Neuronal stem cell (in vitro differentiated cells): ENCODE measurements at regions not wholly inside any gene's neighbourhood (a gene's known extent, or its start where the extent isn't known, plus 50 kb on each side); places are given as distances from the start of the nearest gene placed in this dataset.

Experiments
- DNase-seq: peaks from one replicate; pipeline ENCODE4 v3.0.0-alpha.2; 2013; ENCODE audit warnings: low spot score
- H2AFZ ChIP-seq: one replicate; pipeline ENCODE4 v1.6.1; 2013; ENCODE audit warnings: mild to moderate bottlenecking, low read length, inconsistent platforms
- H2AK5ac ChIP-seq: 2 replicates; pipeline ENCODE4 v1.6.1; 2013; ENCODE audit warnings: low read depth, mild to moderate bottlenecking, inconsistent platforms, low read length, moderate library complexity, mixed read lengths
- H2BK120ac ChIP-seq: 2 replicates; pipeline ENCODE4 v1.6.1; 2013; ENCODE audit warnings: low read depth, mild to moderate bottlenecking, inconsistent platforms, low read length, moderate library complexity, mixed read lengths
- H2BK12ac ChIP-seq: one replicate; pipeline ENCODE4 v1.6.1; 2013; ENCODE audit warnings: low read length, inconsistent platforms
- H2BK15ac ChIP-seq: 2 replicates; pipeline ENCODE4 v1.6.1; 2013; ENCODE audit warnings: mild to moderate bottlenecking, low read length, inconsistent platforms, mixed read lengths
- H2BK5ac ChIP-seq: one replicate; pipeline ENCODE4 v1.6.1; 2013; ENCODE audit warnings: inconsistent platforms, mild to moderate bottlenecking, low read length, moderate library complexity
- H3K14ac ChIP-seq: one replicate; pipeline ENCODE4 v1.6.1; 2013; ENCODE audit warnings: low read length, inconsistent platforms
- H3K18ac ChIP-seq: 2 replicates; pipeline ENCODE4 v1.6.1; 2013; ENCODE audit warnings: low read length, inconsistent platforms
- H3K23ac ChIP-seq: 2 replicates; pipeline ENCODE4 v1.6.1; 2013; ENCODE audit warnings: low read depth, mild to moderate bottlenecking, mixed read lengths, low read length, inconsistent platforms; ENCODE audit not compliant: poor library complexity
- H3K27ac ChIP-seq: replicated peaks from 3 replicates; pipeline ENCODE4 v1.5.1; 2013; ENCODE audit warnings: low read length, inconsistent platforms
- H3K27me3 ChIP-seq, 3 experiments: 2 replicates each; pipeline ENCODE4 v1.6.1; 2013; ENCODE audit warnings: low read length in 3 of 3, mild to moderate bottlenecking in 2 of 3, inconsistent platforms in 1 of 3, low read depth in 1 of 3, mixed read lengths in 1 of 3, moderate library complexity in 1 of 3; ENCODE audit not compliant: control insufficient read depth in 3 of 3, insufficient read depth in 3 of 3
- H3K36me3 ChIP-seq, 2 donors: replicated peaks in 1 of 2; 2 replicates each; pipeline ENCODE4 v1.6.1; 2013; ENCODE audit warnings: low read length in 2 of 2; ENCODE audit not compliant: control insufficient read depth in 2 of 2, insufficient read depth in 2 of 2
- H3K4ac ChIP-seq: 2 replicates; pipeline ENCODE4 v1.6.1; 2013; ENCODE audit warnings: inconsistent platforms, mild to moderate bottlenecking, low read length, moderate library complexity
- H3K4me1 ChIP-seq, 2 donors: 1 replicate in 1 of 2; 2 replicates in 1 of 2; pipeline ENCODE4 v1.6.1; 2013; ENCODE audit warnings: low read length in 2 of 2, low read depth in 1 of 2; ENCODE audit not compliant: control insufficient read depth in 2 of 2, insufficient read depth in 1 of 2
- H3K4me2 ChIP-seq: one replicate; pipeline ENCODE4 v1.6.1; 2013; ENCODE audit warnings: mild to moderate bottlenecking, low read length, inconsistent platforms; ENCODE audit not compliant: insufficient read depth, poor library complexity, severe bottlenecking
- H3K4me3 ChIP-seq, 2 donors: 2 replicates each; pipeline ENCODE4 v1.5.1; 2013; ENCODE audit warnings: low read length in 2 of 2, mild to moderate bottlenecking in 2 of 2, inconsistent platforms in 1 of 2, moderate library complexity in 1 of 2
- H3K79me1 ChIP-seq: one replicate; pipeline ENCODE4 v1.6.1; 2013; ENCODE audit warnings: low read depth, mild to moderate bottlenecking, inconsistent platforms, low read length, moderate library complexity
- H3K9ac ChIP-seq: one replicate; pipeline ENCODE4 v1.6.1; 2013; ENCODE audit warnings: mild to moderate bottlenecking, low read depth, low read length, inconsistent platforms; ENCODE audit not compliant: poor library complexity
- H3K9me3 ChIP-seq, 2 donors: replicated peaks in 1 of 2; 2 replicates each; pipeline versions ENCODE3 to v1.6.1; 2013; ENCODE audit warnings: low read length in 2 of 2, mild to moderate bottlenecking in 2 of 2, inconsistent platforms in 1 of 2, low read depth in 1 of 2, mixed read lengths in 1 of 2, moderate library complexity in 1 of 2; ENCODE audit not compliant: control insufficient read depth in 2 of 2, insufficient read depth in 1 of 2
- H4K8ac ChIP-seq: one replicate; pipeline ENCODE4 v1.6.1; 2013; ENCODE audit warnings: low read depth, mild to moderate bottlenecking, inconsistent platforms, low read length, moderate library complexity
- H4K91ac ChIP-seq: one replicate; pipeline ENCODE4 v1.6.1; 2013; ENCODE audit warnings: low read length, low read depth, mild to moderate bottlenecking, inconsistent platforms; ENCODE audit not compliant: poor library complexity
- WGBS, 2 donors: extraction: QIAGEN DNeasy Blood & Tissue Kit; methylation state at CpG; one replicate each; pipeline ENCODE4 v1.1.7; 2013; ENCODE audit warnings: missing lambda C conversion rate in 2 of 2, mixed read lengths in 1 of 2; ENCODE audit not compliant: insufficient read length in 2 of 2, insufficient replicate concordance in 1 of 2; ENCODE audit errors: extremely low coverage in 2 of 2; 5-methylcytosine and 5-hydroxymethylcytosine counted together

DNA sequence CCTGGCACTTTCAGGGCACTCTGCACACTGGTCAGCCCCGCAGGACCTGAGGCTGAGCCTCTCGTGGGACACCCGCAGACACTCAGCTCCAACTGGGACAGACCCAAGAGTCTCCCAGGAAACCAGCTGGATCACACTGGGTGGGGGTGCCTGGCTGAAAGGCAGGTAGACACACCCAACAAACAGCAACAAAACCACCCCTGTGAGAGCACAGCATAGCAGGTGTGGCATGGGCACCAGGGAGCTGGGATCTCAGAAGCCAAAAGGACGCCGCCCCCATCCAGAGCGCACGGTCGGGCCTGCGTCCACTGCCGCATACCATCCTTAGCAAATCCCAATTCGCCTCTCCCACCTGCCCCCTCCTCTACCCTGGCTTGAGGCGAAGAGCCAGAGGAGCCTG is 154.2 kb upstream of the LINGO1 start:
- Histone ChIP-seq H3K23ac (no peak overlapping the region), H3K9ac (no peak overlapping the region), H4K91ac (no peak overlapping the region), H2BK120ac (no peak overlapping the region), H3K4me3 (no peak overlapping the region), H3K4me2 (no peak overlapping the region), H2BK15ac (no peak overlapping the region), H3K79me1 (peaks cover 2% of the 10 kb centered on the region), H3K18ac (peak overlapping the region; percentile 35), H3K4ac (no peak overlapping the region), H3K9me3 (no peaks in the 10 kb centered on the region), H2BK5ac (no peak overlapping the region), H2BK12ac (no peak overlapping the region), H3K27ac (no peak overlapping the region), H3K14ac (peak overlapping the region; percentile 39), H3K36me3 (no peaks in the 10 kb centered on the region), H4K8ac (no peak overlapping the region), H2AK5ac (peak overlapping the region; percentile 70), H2AFZ (no peak overlapping the region), H3K4me1 (peaks cover 0 to 10% of the 10 kb centered on the region in 2 donors), H3K27me3 (peaks cover 0 to 17% (median 0%) of the 10 kb centered on the region in 3 experiments)
- WGBS, 2 donors: no CpG with 5 or more reads among the region's 12 CpGs
- DNase-seq: no peak

DNA sequence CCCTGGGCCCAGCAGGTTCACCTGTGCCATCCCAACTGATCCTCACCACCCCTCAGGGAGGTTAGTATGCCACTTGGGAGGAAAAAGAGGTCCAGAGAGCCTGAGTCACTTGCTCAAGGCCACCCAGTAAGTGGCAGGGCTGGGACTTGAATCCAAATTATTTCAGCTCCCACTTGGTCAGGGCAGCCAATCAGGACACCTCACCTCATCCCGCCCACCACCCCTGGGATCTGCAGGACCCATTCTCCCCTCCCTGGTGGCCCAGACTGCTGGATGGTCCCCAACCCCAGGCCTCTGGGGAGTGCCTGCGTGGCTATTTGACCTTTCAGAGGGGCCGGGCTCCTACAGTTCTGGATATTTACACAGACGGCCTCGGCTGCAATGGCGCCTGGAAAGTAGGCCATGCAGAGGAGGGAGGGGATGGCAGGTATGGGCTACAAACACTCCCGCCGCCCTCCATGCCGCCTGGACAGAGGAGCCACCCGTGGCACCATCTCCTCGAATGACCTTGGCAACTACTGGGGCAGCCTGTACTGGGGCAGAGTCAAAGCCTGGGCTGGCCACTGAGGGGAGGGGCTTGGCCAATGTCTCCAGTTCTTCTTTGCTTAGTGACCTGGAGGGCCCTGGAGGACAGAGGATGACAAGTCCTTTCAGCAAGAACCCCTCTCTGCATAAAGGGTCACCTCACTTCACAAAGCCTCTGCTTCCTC is 153.6 kb upstream of the LINGO1 start:
- no peak overlapping the region for H2AFZ ChIP-seq
- WGBS, 2 donors: no CpG with 5 or more reads among the region's 11 CpGs

DNA sequence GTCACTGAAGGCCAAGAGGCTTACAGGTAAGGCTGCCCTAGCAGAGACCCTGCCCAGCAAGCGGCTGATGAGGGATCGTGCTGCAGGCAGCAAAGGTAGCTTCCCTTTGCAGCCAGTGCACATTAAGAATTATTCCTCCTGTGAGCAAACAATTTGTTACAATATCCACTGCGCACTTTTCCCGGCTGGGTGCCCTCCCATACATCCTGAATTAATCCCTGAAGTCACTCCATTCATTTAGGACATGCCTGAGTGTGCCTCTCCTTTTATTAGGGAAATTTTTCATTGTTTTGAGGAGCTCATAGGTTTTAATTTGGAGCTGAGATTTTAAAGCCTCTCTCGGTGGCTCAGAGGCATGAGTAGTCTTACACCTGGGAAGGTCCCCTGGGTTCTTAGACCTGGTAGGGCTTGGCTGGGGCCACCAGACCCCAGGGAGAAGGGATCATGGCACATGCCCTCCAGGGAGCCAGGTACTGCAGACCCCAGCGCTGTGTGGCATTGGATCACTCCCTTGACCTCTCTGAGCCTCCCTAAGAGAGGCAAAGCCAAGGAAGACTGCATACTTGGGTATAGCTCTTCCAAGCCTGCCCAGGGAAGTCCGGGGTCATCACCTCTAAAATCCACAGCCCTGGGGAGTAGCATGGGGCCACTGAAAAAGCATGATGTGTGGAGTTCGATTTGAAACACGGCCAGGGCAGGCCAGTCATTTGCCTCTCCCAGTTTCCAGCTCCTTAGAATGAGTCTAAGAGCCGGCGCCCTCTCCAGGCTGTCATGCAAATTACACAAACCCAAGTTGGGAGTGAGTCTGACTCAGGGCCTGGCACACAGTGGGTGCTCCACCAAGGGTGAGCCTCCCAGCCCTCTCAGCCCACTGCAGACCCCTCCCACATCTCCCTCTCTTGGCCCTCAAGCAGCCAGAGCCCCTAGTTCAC is 151.9 kb upstream of the LINGO1 start:
- Histone ChIP-seq H3K23ac (peak overlapping the region; percentile 29), H3K4me2 (no peak overlapping the region), H2BK5ac (no peak overlapping the region), H3K9ac (no peak overlapping the region), H2BK15ac (no peak overlapping the region), H3K4me1 (peaks cover 0 to 10% of the 10 kb centered on the region in 2 donors), H3K36me3 (no peaks in the 10 kb centered on the region), H3K18ac (peak overlapping the region; percentile 89), H2BK120ac (no peak overlapping the region), H3K4me3 (no peak overlapping the region), H2AK5ac (peak overlapping the region; percentile 58), H3K9me3 (no peaks in the 10 kb centered on the region), H3K4ac (no peak overlapping the region), H2AFZ (no peak overlapping the region), H3K14ac (peak overlapping the region; percentile 91), H3K79me1 (no peaks in the 10 kb centered on the region), H4K91ac (no peak overlapping the region), H2BK12ac (no peak overlapping the region), H4K8ac (no peak overlapping the region), H3K27ac (no peak overlapping the region), H3K27me3 (peaks cover 0 to 13% (median 0%) of the 10 kb centered on the region in 3 experiments)
- no CpG with 5 or more reads among the region's 11 CpGs for WGBS, 2 donors
- DNase-seq: no peak

More for the DNA sequence above, 153.6 kb upstream of the LINGO1 start:
- Histone ChIP-seq H3K79me1 (peaks cover 2% of the 10 kb centered on the region), H2BK5ac (no peak overlapping the region), H2BK15ac (no peak overlapping the region), H2BK120ac (no peak overlapping the region), H3K4me1 (peaks cover 0 to 10% of the 10 kb centered on the region in 2 donors), H4K91ac (no peak overlapping the region), H3K27me3 (peaks cover 0 to 13% (median 0%) of the 10 kb centered on the region in 3 experiments), H3K23ac (no peak overlapping the region), H3K4ac (no peak overlapping the region), H2AK5ac (no peak overlapping the region), H3K4me2 (no peak overlapping the region), H3K9me3 (no peaks in the 10 kb centered on the region), H3K14ac (no peak overlapping the region), H3K27ac (no peak overlapping the region), H3K36me3 (no peaks in the 10 kb centered on the region), H3K9ac (peak overlapping the region; percentile 27), H4K8ac (no peak overlapping the region), H3K4me3 (no peak overlapping the region), H3K18ac (peak overlapping the region; percentile 44), H2BK12ac (no peak overlapping the region)
- no peak for DNase-seq

DNA sequence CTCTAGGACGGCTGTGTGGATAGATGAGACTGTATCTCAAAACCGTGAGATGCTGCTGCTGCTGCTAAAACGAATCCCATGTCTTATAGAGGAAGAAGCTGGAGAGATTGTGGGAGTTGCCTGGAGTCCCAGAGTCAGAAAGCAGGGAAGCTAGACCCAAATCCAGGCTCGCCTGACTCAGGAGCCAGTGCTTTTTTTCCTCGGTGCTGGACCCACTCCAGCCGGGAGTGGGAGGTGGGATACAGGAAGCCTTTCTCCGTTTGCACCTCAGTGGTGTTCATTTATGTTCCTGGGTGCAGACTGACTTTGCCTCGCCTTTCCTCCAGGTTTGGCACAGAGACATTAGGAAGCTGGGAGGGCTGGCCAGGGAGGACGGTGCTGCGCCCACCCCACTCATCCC is 150.9 kb upstream of the LINGO1 start:
- no peak for DNase-seq
- H3K27me3 ChIP-seq: peaks cover 0 to 12% (median 0%) of the 10 kb centered on the region in 3 experiments
- H2BK120ac ChIP-seq: no peak overlapping the region
- no peak overlapping the region for H4K91ac ChIP-seq
- no peaks in the 10 kb centered on the region for H3K36me3 ChIP-seq
- H4K8ac ChIP-seq: no peak overlapping the region
- H3K4me3 ChIP-seq: no peak overlapping the region
- no peaks in the 10 kb centered on the region for H3K79me1 ChIP-seq
- H2AK5ac ChIP-seq: peak overlapping the region; percentile 66
- no peak overlapping the region for H2AFZ ChIP-seq
- no peak overlapping the region for H3K23ac ChIP-seq
- no peak overlapping the region for H2BK5ac ChIP-seq
- no peak overlapping the region for H3K14ac ChIP-seq
- H3K4me2 ChIP-seq: no peak overlapping the region
- no peak overlapping the region for H3K27ac ChIP-seq
- no peak overlapping the region for H3K9ac ChIP-seq
- peaks cover 0 to 10% of the 10 kb centered on the region in 2 donors for H3K4me1 ChIP-seq
- no peaks in the 10 kb centered on the region for H3K9me3 ChIP-seq
- WGBS, 2 donors: no CpG with 5 or more reads among the region's 10 CpGs
- H2BK15ac ChIP-seq: no peak overlapping the region
- no peak overlapping the region for H2BK12ac ChIP-seq
- no peak overlapping the region for H3K4ac ChIP-seq
- peak overlapping the region; percentile 89 for H3K18ac ChIP-seq
